ENCODE measurements at regions not wholly inside any gene's neighbourhood (a gene's known extent, or its start where the extent isn't known, plus 50 kb on each side); places are given as distances from the start of the nearest gene placed in this dataset.

GRCh38 chr11:97107604-97108003 is 717.8 kb downstream of the JRKL start:
- H4K20me1 ChIP-seq (ENCODE audit: insufficient read depth), result no peaks in the 10 kb centered on the region
- no peaks in the 10 kb centered on the region for H3K4me1 ChIP-seq (ENCODE audit: control insufficient read depth in 1 of 2, insufficient read depth in 2 of 2, low read depth in 1 of 2, low read length in 1 of 2)
- ChIA-PET POLR2A (no interaction called here), CTCF (interaction anchor here (1.3 to 1.5 kb wide), 2 partner anchors 15 to 16 kb away, joined by 3 read pairs; no protein-coding TSS in a partner anchor)
- no peaks in the 10 kb centered on the region for H3K9me3 ChIP-seq
- H3K9ac ChIP-seq, result no peak overlapping the region
- H3K79me2 ChIP-seq (ENCODE audit: insufficient read depth), result no peaks in the 10 kb centered on the region
- no peak for TF ChIP-seq ZBTB33 (IDR thresholded peaks at IDR 0.05; ENCODE audit: borderline replicate concordance, low read depth)
- no peak for TF ChIP-seq NFIC (IDR thresholded peaks at IDR 0.05; ENCODE audit: borderline replicate concordance)
- no peak for TF ChIP-seq POLR2AphosphoS5 (IDR thresholded peaks at IDR 0.05; ENCODE audit: low read depth, low read length)
- TF ChIP-seq USF1 (IDR thresholded peaks at IDR 0.05; ENCODE audit: borderline replicate concordance, low read depth), result no peak
- no peak for TF ChIP-seq MAX (IDR thresholded peaks at IDR 0.05; ENCODE audit: low read depth)
- no peak for TF ChIP-seq SMC3 (IDR thresholded peaks at IDR 0.05; ENCODE audit: low read depth, low read length)
- TF ChIP-seq EZH2phosphoT487 (IDR thresholded peaks at IDR 0.05; ENCODE audit: borderline replicate concordance, low read depth), result no peak
- no peak for TF ChIP-seq FOSL2 (IDR thresholded peaks at IDR 0.05; ENCODE audit: borderline replicate concordance, low read depth)
- TF ChIP-seq CHD2 (IDR thresholded peaks at IDR 0.05; ENCODE audit: low read length, partially characterized antibody), result no peak
- no peak for TF ChIP-seq SIN3A (IDR thresholded peaks at IDR 0.05; ENCODE audit: borderline replicate concordance, low read depth, low read length)
- TF ChIP-seq FOXJ3 (CRISPR knock-in tag; IDR thresholded peaks at IDR 0.05), result no peak
- TF ChIP-seq GABPA (IDR thresholded peaks at IDR 0.05; ENCODE audit: low read depth), result no peak
- no peak for TF ChIP-seq RCOR1 (IDR thresholded peaks at IDR 0.05; ENCODE audit: low read length)
- no peak for TF ChIP-seq CTCF (IDR thresholded peaks at IDR 0.05)
- no peak for TF ChIP-seq RFX5 (IDR thresholded peaks at IDR 0.05; ENCODE audit: low read length)
- no peak overlapping the region for H3K27ac ChIP-seq (ENCODE audit: low read depth in 2 of 2, low read length in 1 of 2)
- no peaks in the 10 kb centered on the region for H3K27me3 ChIP-seq (ENCODE audit: insufficient read depth)
- H3F3A ChIP-seq (replicated peaks; ENCODE audit: insufficient read depth), result no peaks in the 10 kb centered on the region
- H2AFZ ChIP-seq (ENCODE audit: low read depth), result no peak overlapping the region
- no peaks in the 10 kb centered on the region for H3K36me3 ChIP-seq (replicated peaks in 1 of 2; ENCODE audit: control insufficient read depth in 1 of 2, insufficient read depth in 2 of 2, low read length in 1 of 2)
- H3K4me3 ChIP-seq (ENCODE audit: low read depth in 2 of 2, low read length in 1 of 2), result no peak overlapping the region
- no peak for DNase-seq
- no peak overlapping the region for H3K4me2 ChIP-seq
- no peaks in the 10 kb centered on the region for H3K9me2 ChIP-seq

Measured in SK-N-SH (cell line).